HK-2 (cell line): ENCODE measurements at regions not wholly inside any gene's neighbourhood (a gene's known extent, or its start where the extent isn't known, plus 50 kb on each side); places are given as distances from the start of the nearest gene placed in this dataset.

Source experiments
- DNase-seq: peaks from one replicate; pipeline ENCODE4 v3.0.0-alpha.2; 2018; ENCODE audit not compliant: unreplicated experiment

- DNase-seq = no peak
These were observed 129.0 kb downstream of the RAP2A start for GRCh38 chr13:97562962-97563361.

- no peak for DNase-seq
These were observed 131.0 kb downstream of the RAP2A start for GRCh38 chr13:97564956-97565355.

- no peak for DNase-seq
These were observed 131.9 kb downstream of the RAP2A start for GRCh38 chr13:97565906-97566305.

- DNase-seq = no peak
These were observed 132.9 kb downstream of the RAP2A start for GRCh38 chr13:97566907-97567306.

- DNase-seq = peak; percentile 5
These were observed 133.7 kb downstream of the RAP2A start for GRCh38 chr13:97567510-97568243.

- no peak for DNase-seq
These were observed 134.9 kb downstream of the RAP2A start for GRCh38 chr13:97568850-97569249.

GRCh38 chr13:97569841-97570240 lies 135.9 kb downstream of the RAP2A start:
- no peak for DNase-seq

GRCh38 chr13:97570442-97570841 lies 136.5 kb downstream of the RAP2A start:
- no peak for DNase-seq

- DNase-seq = no peak
These were observed 139.0 kb downstream of the RAP2A start for GRCh38 chr13:97573011-97573410.

- DNase-seq = peak; percentile 9
These were observed 141.0 kb downstream of the RAP2A start for GRCh38 chr13:97574926-97575325.

- DNase-seq = no peak
These were observed 143.1 kb downstream of the RAP2A start for GRCh38 chr13:97577026-97577425.

GRCh38 chr13:97582170-97582569 lies 148.2 kb downstream of the RAP2A start:
- no peak for DNase-seq

- no peak for DNase-seq
These were observed 150.0 kb downstream of the RAP2A start for GRCh38 chr13:97583907-97584497.

- no peak for DNase-seq
These were observed 153.0 kb downstream of the RAP2A start for GRCh38 chr13:97586941-97587340.

GRCh38 chr13:97588993-97589392 lies 155.0 kb downstream of the RAP2A start:
- no peak for DNase-seq

- no peak for DNase-seq
These were observed 166.6 kb downstream of the RAP2A start for GRCh38 chr13:97600458-97601075.

- no peak for DNase-seq
These were observed 181.3 kb downstream of the RAP2A start for GRCh38 chr13:97615266-97615665.

- DNase-seq = no peak
These were observed 182.4 kb downstream of the RAP2A start for GRCh38 chr13:97616385-97616784.

- DNase-seq = no peak
These were observed 187.1 kb downstream of the RAP2A start for GRCh38 chr13:97621025-97621424.

GRCh38 chr13:97621631-97622030 lies 187.7 kb downstream of the RAP2A start:
- no peak for DNase-seq

- peak; percentile 20 for DNase-seq
These were observed 193.6 kb downstream of the RAP2A start for GRCh38 chr13:97627566-97627965.

GRCh38 chr13:97629601-97630272 lies 195.8 kb downstream of the RAP2A start:
- DNase-seq = no peak

GRCh38 chr13:97630725-97631124 lies 196.8 kb downstream of the RAP2A start:
- no peak for DNase-seq
